Uterus (tissue), 2 donors: ENCODE measurements at regions not wholly inside any gene's neighbourhood (a gene's known extent, or its start where the extent isn't known, plus 50 kb on each side); places are given as distances from the start of the nearest gene placed in this dataset.

Experiments used
- CTCF ChIP-seq, 4 experiments: fragments of 200-600 bp in 2 of 4; fragments of 450-650 bp in 2 of 4; sonication (generic) in 2 of 4; IDR thresholded peaks; one replicate each; pipeline ENCODE4 v1.5.1; 2016 to 2019; ENCODE audit warnings: antibody characterized with exemption in 4 of 4, mild to moderate bottlenecking in 2 of 4, moderate library complexity in 1 of 4
- POLR2A ChIP-seq, 2 donors: fragments of 450-650 bp; IDR thresholded peaks; one replicate each; pipeline ENCODE4 v1.6.1; 2016; ENCODE audit warnings: antibody characterized with exemption in 2 of 2, mild to moderate bottlenecking in 1 of 2, moderate library complexity in 1 of 2

- no peak for TF ChIP-seq CTCF (IDR thresholded peaks at IDR 0.05)
- no peak for TF ChIP-seq POLR2A (IDR thresholded peaks at IDR 0.05)
These were observed 1109.7 kb downstream of the FLRT2 start for GRCh38 chr14:86639666-86640065.
